ENCODE measurements at regions not wholly inside any gene's neighbourhood (a gene's known extent, or its start where the extent isn't known, plus 50 kb on each side); places are given as distances from the start of the nearest gene placed in this dataset.

- in situ Hi-C loops (cut with HindIII; ENCODE audit: low pct_unique_long_range_greater_than_20kb, low sequenced_read_pairs), result no loop called here
- no peak for DNase-seq (ENCODE audit: low read depth, low spot score)
Measured at GRCh38 chrX:94041881-94042280, 367.9 kb downstream of the FAM133A start.

- in situ Hi-C loops (cut with HindIII; ENCODE audit: low pct_unique_long_range_greater_than_20kb, low sequenced_read_pairs), result no loop called here
- DNase-seq (ENCODE audit: low read depth, low spot score), result no peak
Measured at GRCh38 chrX:94045724-94046123, 371.7 kb downstream of the FAM133A start.

GRCh38 chrX:94051926-94052325 lies 377.9 kb downstream of the FAM133A start:
- no peak for DNase-seq (ENCODE audit: low read depth, low spot score)
- in situ Hi-C loops (cut with HindIII; ENCODE audit: low pct_unique_long_range_greater_than_20kb, low sequenced_read_pairs), result no loop called here

GRCh38 chrX:94053575-94053974 lies 379.6 kb downstream of the FAM133A start:
- no peak for DNase-seq (ENCODE audit: low read depth, low spot score)
- in situ Hi-C loops (cut with HindIII; ENCODE audit: low pct_unique_long_range_greater_than_20kb, low sequenced_read_pairs), result no loop called here

- DNase-seq (ENCODE audit: low read depth, low spot score), result no peak
- in situ Hi-C loops (cut with HindIII; ENCODE audit: low pct_unique_long_range_greater_than_20kb, low sequenced_read_pairs), result no loop called here
Measured at GRCh38 chrX:94057385-94057784, 383.4 kb downstream of the FAM133A start.

GRCh38 chrX:94058728-94059382 lies 384.8 kb downstream of the FAM133A start:
- in situ Hi-C loops (cut with HindIII; ENCODE audit: low pct_unique_long_range_greater_than_20kb, low sequenced_read_pairs), result no loop called here
- DNase-seq (ENCODE audit: low read depth, low spot score), result peak; percentile 47

- in situ Hi-C loops (cut with HindIII; ENCODE audit: low pct_unique_long_range_greater_than_20kb, low sequenced_read_pairs), result no loop called here
- DNase-seq (ENCODE audit: low read depth, low spot score), result no peak
Measured at GRCh38 chrX:94065091-94065490, 391.1 kb downstream of the FAM133A start.

- in situ Hi-C loops (cut with HindIII; ENCODE audit: low pct_unique_long_range_greater_than_20kb, low sequenced_read_pairs), result no loop called here
- no peak for DNase-seq (ENCODE audit: low read depth, low spot score)
Measured at GRCh38 chrX:94089149-94089548, 415.1 kb downstream of the FAM133A start.

- in situ Hi-C loops (cut with HindIII; ENCODE audit: low pct_unique_long_range_greater_than_20kb, low sequenced_read_pairs), result no loop called here
- DNase-seq (ENCODE audit: low read depth, low spot score), result no peak
Measured at GRCh38 chrX:94097868-94098267, 423.9 kb downstream of the FAM133A start.

GRCh38 chrX:94107981-94108380 lies 434.0 kb downstream of the FAM133A start:
- in situ Hi-C loops (cut with HindIII; ENCODE audit: low pct_unique_long_range_greater_than_20kb, low sequenced_read_pairs), result no loop called here
- DNase-seq (ENCODE audit: low read depth, low spot score), result peak; percentile 1

- no peak for DNase-seq (ENCODE audit: low read depth, low spot score)
- in situ Hi-C loops (cut with HindIII; ENCODE audit: low pct_unique_long_range_greater_than_20kb, low sequenced_read_pairs), result no loop called here
Measured at GRCh38 chrX:94114362-94114761, 440.4 kb downstream of the FAM133A start.

- in situ Hi-C loops (cut with HindIII; ENCODE audit: low pct_unique_long_range_greater_than_20kb, low sequenced_read_pairs), result no loop called here
- no peak for DNase-seq (ENCODE audit: low read depth, low spot score)
Measured at GRCh38 chrX:94121799-94122198, 447.8 kb downstream of the FAM133A start.

- in situ Hi-C loops (cut with HindIII; ENCODE audit: low pct_unique_long_range_greater_than_20kb, low sequenced_read_pairs), result no loop called here
- DNase-seq (ENCODE audit: low read depth, low spot score), result no peak
Measured at GRCh38 chrX:94123062-94123461, 449.1 kb downstream of the FAM133A start.

GRCh38 chrX:94162971-94163370 lies 489.0 kb downstream of the FAM133A start:
- no peak for DNase-seq (ENCODE audit: low read depth, low spot score)
- in situ Hi-C loops (cut with HindIII; ENCODE audit: low pct_unique_long_range_greater_than_20kb, low sequenced_read_pairs), result no loop called here

GRCh38 chrX:94178145-94178788 lies 504.3 kb downstream of the FAM133A start:
- peak; percentile 35 for DNase-seq (ENCODE audit: low read depth, low spot score)
- in situ Hi-C loops (cut with HindIII; ENCODE audit: low pct_unique_long_range_greater_than_20kb, low sequenced_read_pairs), result no loop called here

- DNase-seq (ENCODE audit: low read depth, low spot score), result peak; percentile 20
- in situ Hi-C loops (cut with HindIII; ENCODE audit: low pct_unique_long_range_greater_than_20kb, low sequenced_read_pairs), result no loop called here
Measured at GRCh38 chrX:94204524-94204923, 530.5 kb downstream of the FAM133A start.

- in situ Hi-C loops (cut with HindIII; ENCODE audit: low pct_unique_long_range_greater_than_20kb, low sequenced_read_pairs), result no loop called here
- no peak for DNase-seq (ENCODE audit: low read depth, low spot score)
Measured at GRCh38 chrX:94216738-94217137, 542.7 kb downstream of the FAM133A start.

- no peak for DNase-seq (ENCODE audit: low read depth, low spot score)
- in situ Hi-C loops (cut with HindIII; ENCODE audit: low pct_unique_long_range_greater_than_20kb, low sequenced_read_pairs), result no loop called here
Measured at GRCh38 chrX:94252211-94252610, 578.2 kb downstream of the FAM133A start.

GRCh38 chrX:94256396-94256795 lies 582.4 kb downstream of the FAM133A start:
- in situ Hi-C loops (cut with HindIII; ENCODE audit: low pct_unique_long_range_greater_than_20kb, low sequenced_read_pairs), result no loop called here
- DNase-seq (ENCODE audit: low read depth, low spot score), result no peak

All from SK-MEL-5 (cell line).